HUES6 (cell line): ENCODE measurements at regions not wholly inside any gene's neighbourhood (a gene's known extent, or its start where the extent isn't known, plus 50 kb on each side); places are given as distances from the start of the nearest gene placed in this dataset.
A peak's percentile ranks its signal among the peaks of the same experiment; 100 is the strongest.

Experiments used
- H3K27ac ChIP-seq: 2 replicates; pipeline ENCODE4 v1.7.0; 2013; ENCODE audit warnings: low read depth, mild to moderate bottlenecking, low read length, inconsistent platforms
- H3K27me3 ChIP-seq: 2 replicates; pipeline ENCODE4 v1.6.1; 2013; ENCODE audit warnings: low read length; ENCODE audit not compliant: control insufficient read depth, insufficient read depth
- H3K36me3 ChIP-seq: 2 replicates; pipeline ENCODE4 v1.6.1; 2013; ENCODE audit warnings: low read length; ENCODE audit not compliant: control insufficient read depth, insufficient read depth
- H3K4me1 ChIP-seq: 2 replicates; pipeline ENCODE4 v1.6.1; 2013; ENCODE audit warnings: low read length; ENCODE audit not compliant: control insufficient read depth, insufficient read depth
- H3K4me3 ChIP-seq: 2 replicates; pipeline ENCODE4 v1.5.1; 2013; ENCODE audit warnings: low read depth, low read length
- H3K9ac ChIP-seq: one replicate; pipeline ENCODE4 v1.6.1; 2013; ENCODE audit warnings: mild to moderate bottlenecking, low read length
- H3K9me3 ChIP-seq: 2 replicates; pipeline ENCODE4 v1.6.1; 2013; ENCODE audit warnings: low read depth, low read length; ENCODE audit not compliant: control insufficient read depth, insufficient read depth

GRCh38 chrX:4322916-4323315 is 609.5 kb upstream of the PRKX start:
- Histone ChIP-seq H3K27ac (no peak overlapping the region), H3K27me3 (no peaks in the 10 kb centered on the region), H3K9me3 (0 out of 2 replicates have a peak, but pooled peaks cover 3% of the 10 kb centered on the region), H3K36me3 (no peaks in the 10 kb centered on the region), H3K4me3 (no peak overlapping the region), H3K4me1 (peaks cover 8% of the 10 kb centered on the region), H3K9ac (no peak overlapping the region)

GRCh38 chrX:4320436-4320947 is 607.0 kb upstream of the PRKX start:
- 0 out of 2 replicates have a peak, but pooled peaks cover 3% of the 10 kb centered on the region for H3K9me3 ChIP-seq
- H3K27ac ChIP-seq = 0 out of 2 replicates have a peak overlapping the region, but pooled peaks have one; percentile 7
- H3K4me3 ChIP-seq = no peak overlapping the region
- H3K9ac ChIP-seq = no peak overlapping the region
- no peaks in the 10 kb centered on the region for H3K27me3 ChIP-seq
- H3K36me3 ChIP-seq = no peaks in the 10 kb centered on the region
- peaks cover 13% of the 10 kb centered on the region for H3K4me1 ChIP-seq

GRCh38 chrX:4315891-4316290 is 602.4 kb upstream of the PRKX start:
- H3K4me1 ChIP-seq = peaks cover 17% of the 10 kb centered on the region
- H3K4me3 ChIP-seq = no peak overlapping the region
- H3K27me3 ChIP-seq = no peaks in the 10 kb centered on the region
- H3K27ac ChIP-seq = no peak overlapping the region
- no peaks in the 10 kb centered on the region for H3K36me3 ChIP-seq
- no peak overlapping the region for H3K9ac ChIP-seq
- H3K9me3 ChIP-seq = no peaks in the 10 kb centered on the region

- no peak overlapping the region for H3K27ac ChIP-seq
- H3K27me3 ChIP-seq = no peaks in the 10 kb centered on the region
- no peak overlapping the region for H3K4me3 ChIP-seq
- H3K9me3 ChIP-seq = no peaks in the 10 kb centered on the region
- H3K36me3 ChIP-seq = no peaks in the 10 kb centered on the region
- peaks cover 9% of the 10 kb centered on the region for H3K4me1 ChIP-seq
- no peak overlapping the region for H3K9ac ChIP-seq
Observed at GRCh38 chrX:4314586-4314985, 601.1 kb upstream of the PRKX start.

- Histone ChIP-seq H3K4me3 (no peak overlapping the region), H3K27me3 (no peaks in the 10 kb centered on the region), H3K9ac (no peak overlapping the region), H3K36me3 (no peaks in the 10 kb centered on the region), H3K27ac (no peak overlapping the region), H3K9me3 (peaks cover 9% of the 10 kb centered on the region), H3K4me1 (no peaks in the 10 kb centered on the region)
Observed at GRCh38 chrX:4277122-4277521, 563.7 kb upstream of the PRKX start.

- H3K4me3 ChIP-seq = no peak overlapping the region
- no peaks in the 10 kb centered on the region for H3K9me3 ChIP-seq
- peaks cover 6% of the 10 kb centered on the region for H3K4me1 ChIP-seq
- H3K27ac ChIP-seq = no peak overlapping the region
- H3K9ac ChIP-seq = no peak overlapping the region
- H3K36me3 ChIP-seq = no peaks in the 10 kb centered on the region
- no peaks in the 10 kb centered on the region for H3K27me3 ChIP-seq
Observed at GRCh38 chrX:4268676-4269075, 555.2 kb upstream of the PRKX start.

- Histone ChIP-seq H3K27me3 (no peaks in the 10 kb centered on the region), H3K27ac (no peak overlapping the region), H3K4me1 (peaks cover 19% of the 10 kb centered on the region), H3K9me3 (no peaks in the 10 kb centered on the region), H3K4me3 (no peak overlapping the region), H3K9ac (no peak overlapping the region), H3K36me3 (no peaks in the 10 kb centered on the region)
Observed at GRCh38 chrX:4265036-4265435, 551.6 kb upstream of the PRKX start.

GRCh38 chrX:4263030-4263803 is 549.8 kb upstream of the PRKX start:
- H3K27ac ChIP-seq = no peak overlapping the region
- no peaks in the 10 kb centered on the region for H3K27me3 ChIP-seq
- peaks cover 19% of the 10 kb centered on the region for H3K4me1 ChIP-seq
- H3K9ac ChIP-seq = peak overlapping the region; percentile 27
- no peak overlapping the region for H3K4me3 ChIP-seq
- H3K9me3 ChIP-seq = no peaks in the 10 kb centered on the region
- H3K36me3 ChIP-seq = no peaks in the 10 kb centered on the region

- no peak overlapping the region for H3K4me3 ChIP-seq
- H3K4me1 ChIP-seq = peaks cover 8% of the 10 kb centered on the region
- peaks cover 7% of the 10 kb centered on the region; the same call in 1 of the 2 replicates for H3K9me3 ChIP-seq
- H3K27me3 ChIP-seq = no peaks in the 10 kb centered on the region
- no peak overlapping the region for H3K9ac ChIP-seq
- H3K36me3 ChIP-seq = no peaks in the 10 kb centered on the region
- H3K27ac ChIP-seq = no peak overlapping the region
Observed at GRCh38 chrX:4253092-4253491, 539.6 kb upstream of the PRKX start.

- peaks cover 8% of the 10 kb centered on the region for H3K4me1 ChIP-seq
- H3K4me3 ChIP-seq = no peak overlapping the region
- H3K27me3 ChIP-seq = no peaks in the 10 kb centered on the region
- no peak overlapping the region for H3K9ac ChIP-seq
- H3K36me3 ChIP-seq = no peaks in the 10 kb centered on the region
- H3K27ac ChIP-seq = no peak overlapping the region
- H3K9me3 ChIP-seq = no peaks in the 10 kb centered on the region
Observed at GRCh38 chrX:4249401-4249800, 536.0 kb upstream of the PRKX start.

GRCh38 chrX:4243759-4244158 is 530.3 kb upstream of the PRKX start:
- Histone ChIP-seq H3K27ac (no peak overlapping the region), H3K4me3 (no peak overlapping the region), H3K27me3 (no peaks in the 10 kb centered on the region), H3K4me1 (no peaks in the 10 kb centered on the region), H3K9ac (no peak overlapping the region), H3K9me3 (peaks cover 18% of the 10 kb centered on the region), H3K36me3 (no peaks in the 10 kb centered on the region)
